Fibroblast of lung (primary cell): ENCODE measurements at regions not wholly inside any gene's neighbourhood (a gene's known extent, or its start where the extent isn't known, plus 50 kb on each side); places are given as distances from the start of the nearest gene placed in this dataset.

Experiments
- EZH2 ChIP-seq: IDR thresholded peaks from 2 replicates; pipeline ENCODE4 v1.5.1; 2012; ENCODE audit warnings: low read length, control low read depth, mild to moderate bottlenecking; ENCODE audit errors: missing control alignments
- TF ChIP-seq, protein P1 (sequence below), 2 donors: IDR thresholded peaks in 1 of 2; conservative IDR thresholded peaks in 1 of 2; 1 replicate in 1 of 2; 2 replicates in 1 of 2; pipeline ENCODE4 v1.5.1; 2011 to 2012; ENCODE audit warnings: low read length in 2 of 2, control low read depth in 1 of 2, inconsistent platforms in 1 of 2, low read depth in 1 of 2, mild to moderate bottlenecking in 1 of 2

DNA sequence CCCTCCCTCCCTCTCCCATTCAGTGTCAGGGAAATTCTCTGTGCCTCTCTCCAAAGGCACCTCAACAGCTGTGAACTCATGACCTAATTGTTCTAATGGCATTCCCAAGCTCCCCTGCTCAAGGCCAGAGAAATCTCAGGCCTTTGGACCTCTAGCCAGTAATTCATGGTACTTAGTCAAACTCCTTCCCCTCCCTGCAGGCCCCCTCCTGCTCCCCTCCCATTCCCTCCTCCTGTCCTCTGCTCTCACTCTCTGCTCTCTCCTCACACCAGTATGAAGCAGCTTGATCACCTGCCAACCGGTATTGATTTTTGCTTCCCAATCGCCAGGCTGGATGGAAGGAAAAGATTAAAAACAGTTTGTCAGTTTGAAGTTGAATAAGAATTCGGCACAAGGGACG is 370.5 kb upstream of the PBX1 start:
- TF ChIP-seq, protein P1, sequence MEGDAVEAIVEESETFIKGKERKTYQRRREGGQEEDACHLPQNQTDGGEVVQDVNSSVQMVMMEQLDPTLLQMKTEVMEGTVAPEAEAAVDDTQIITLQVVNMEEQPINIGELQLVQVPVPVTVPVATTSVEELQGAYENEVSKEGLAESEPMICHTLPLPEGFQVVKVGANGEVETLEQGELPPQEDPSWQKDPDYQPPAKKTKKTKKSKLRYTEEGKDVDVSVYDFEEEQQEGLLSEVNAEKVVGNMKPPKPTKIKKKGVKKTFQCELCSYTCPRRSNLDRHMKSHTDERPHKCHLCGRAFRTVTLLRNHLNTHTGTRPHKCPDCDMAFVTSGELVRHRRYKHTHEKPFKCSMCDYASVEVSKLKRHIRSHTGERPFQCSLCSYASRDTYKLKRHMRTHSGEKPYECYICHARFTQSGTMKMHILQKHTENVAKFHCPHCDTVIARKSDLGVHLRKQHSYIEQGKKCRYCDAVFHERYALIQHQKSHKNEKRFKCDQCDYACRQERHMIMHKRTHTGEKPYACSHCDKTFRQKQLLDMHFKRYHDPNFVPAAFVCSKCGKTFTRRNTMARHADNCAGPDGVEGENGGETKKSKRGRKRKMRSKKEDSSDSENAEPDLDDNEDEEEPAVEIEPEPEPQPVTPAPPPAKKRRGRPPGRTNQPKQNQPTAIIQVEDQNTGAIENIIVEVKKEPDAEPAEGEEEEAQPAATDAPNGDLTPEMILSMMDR (conservative IDR thresholded peaks at IDR 0.05 in 1 of 2, IDR thresholded peaks at IDR 0.05 in 1 of 2; ENCODE audit: low read depth in 1 of 2, low read length in 2 of 2) = no peak
- TF ChIP-seq EZH2 = no peak
